ENCODE measurements at regions not wholly inside any gene's neighbourhood (a gene's known extent, or its start where the extent isn't known, plus 50 kb on each side); places are given as distances from the start of the nearest gene placed in this dataset.
"Not testable (repeated sequence)": the region's sequence is repeated elsewhere in the genome, so short reads cannot be mapped to it uniquely, and the experiment has no call there.

DNA sequence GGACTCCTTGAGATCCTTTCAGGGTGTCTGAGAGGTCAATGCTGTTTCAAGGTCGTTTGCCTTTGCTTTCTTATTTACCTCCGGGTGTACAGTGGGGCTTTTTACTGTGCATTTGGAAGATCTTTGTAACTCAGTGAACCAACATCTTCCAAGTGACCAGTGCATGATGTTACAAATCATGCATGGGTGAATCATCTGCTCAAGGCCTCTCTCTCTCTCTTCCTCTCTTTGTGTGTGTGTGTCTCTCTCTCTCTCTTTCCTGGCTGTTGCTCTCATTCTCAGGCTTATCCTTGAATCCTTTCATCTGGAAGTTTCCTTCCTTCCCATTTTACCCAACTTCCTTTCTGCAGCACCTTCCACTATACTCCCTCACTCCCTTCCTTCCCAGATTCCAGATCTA lies 96.1 kb downstream of the TRIM43 start:
- H3K4me2 ChIP-seq (ENCODE audit: low read length); H3K27me3 ChIP-seq (ENCODE audit: control insufficient read depth, insufficient read depth, low read length); H3K9me3 ChIP-seq (replicated peaks; ENCODE audit: low read length); H3K9ac ChIP-seq (ENCODE audit: low read depth, low read length); H3K4me3 ChIP-seq (ENCODE audit: low read length); H3K36me3 ChIP-seq (ENCODE audit: insufficient read depth, low read length): not testable (repeated sequence)
- peaks cover 33% of the 10 kb centered on the region for H3K4me1 ChIP-seq (ENCODE audit: control insufficient read depth, insufficient read depth, low read length)

DNA sequence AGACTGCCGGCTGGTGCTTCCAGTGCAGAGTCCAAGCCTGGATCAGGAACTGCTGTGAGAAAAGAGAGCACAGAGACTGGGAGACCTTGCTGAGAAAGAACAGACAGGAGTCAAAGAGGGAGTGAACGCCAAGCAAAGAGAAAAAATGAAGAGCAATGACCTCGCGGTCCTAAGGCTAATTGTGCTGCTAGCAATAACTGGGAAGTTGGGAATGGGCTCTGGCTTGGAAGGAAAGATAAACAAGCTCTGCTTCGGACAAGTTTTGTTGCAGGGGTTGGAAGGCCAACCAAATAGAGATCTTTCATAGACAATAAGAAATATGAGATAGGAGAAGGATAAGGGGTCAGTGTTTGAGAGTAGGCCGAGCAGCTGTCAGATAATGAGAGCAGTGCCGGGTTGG lies 99.4 kb downstream of the TRIM43 start:
- not testable (repeated sequence) for H3K9me3 ChIP-seq (replicated peaks; ENCODE audit: low read length); H3K4me3 ChIP-seq (ENCODE audit: low read length); H3K9ac ChIP-seq (ENCODE audit: low read depth, low read length); H3K4me2 ChIP-seq (ENCODE audit: low read length); H3K36me3 ChIP-seq (ENCODE audit: insufficient read depth, low read length)
- Histone ChIP-seq H3K27me3 (ENCODE audit: control insufficient read depth, insufficient read depth, low read length) (peaks cover 18% of the 10 kb centered on the region), H3K4me1 (ENCODE audit: control insufficient read depth, insufficient read depth, low read length) (peaks cover 18% of the 10 kb centered on the region)

DNA sequence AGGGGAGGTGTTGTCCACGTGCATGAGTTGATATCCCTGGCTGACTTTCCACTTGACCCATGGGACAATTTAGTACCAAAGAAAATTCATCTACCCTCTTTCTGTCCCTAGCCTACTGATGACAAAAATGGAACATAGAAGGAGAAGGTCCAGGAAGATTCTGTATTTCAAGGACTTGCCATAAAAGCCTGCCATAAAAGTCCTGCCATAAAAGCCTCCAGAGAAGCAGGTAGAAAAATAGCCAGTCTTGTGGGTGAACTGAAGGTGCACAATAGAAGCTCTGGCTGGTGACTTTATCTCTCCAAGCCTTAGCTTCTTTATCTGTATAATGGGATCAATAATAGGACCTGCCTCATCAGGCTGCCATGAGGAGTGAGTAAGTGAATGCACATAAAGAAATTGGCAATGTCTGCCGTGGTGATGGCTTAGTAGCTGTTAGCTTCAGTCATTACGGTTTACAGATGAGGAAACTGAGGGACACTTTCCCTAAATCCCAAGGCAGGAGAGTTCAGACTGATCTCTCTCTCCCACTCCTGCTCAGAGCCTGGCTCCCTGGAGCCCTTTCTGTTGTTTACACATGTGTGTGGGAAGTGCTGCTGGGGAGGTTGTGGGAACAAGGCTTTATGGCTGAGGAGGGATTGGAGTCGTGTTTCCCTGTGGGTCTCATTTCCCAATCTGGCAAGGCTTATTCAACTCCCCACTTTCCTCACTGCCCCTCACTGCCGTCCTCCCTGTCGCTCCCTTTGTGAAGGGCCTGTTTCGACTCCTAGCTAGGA lies 101.5 kb downstream of the TRIM43 start:
- not testable (repeated sequence) for H3K4me2 ChIP-seq (ENCODE audit: low read length)

DNA sequence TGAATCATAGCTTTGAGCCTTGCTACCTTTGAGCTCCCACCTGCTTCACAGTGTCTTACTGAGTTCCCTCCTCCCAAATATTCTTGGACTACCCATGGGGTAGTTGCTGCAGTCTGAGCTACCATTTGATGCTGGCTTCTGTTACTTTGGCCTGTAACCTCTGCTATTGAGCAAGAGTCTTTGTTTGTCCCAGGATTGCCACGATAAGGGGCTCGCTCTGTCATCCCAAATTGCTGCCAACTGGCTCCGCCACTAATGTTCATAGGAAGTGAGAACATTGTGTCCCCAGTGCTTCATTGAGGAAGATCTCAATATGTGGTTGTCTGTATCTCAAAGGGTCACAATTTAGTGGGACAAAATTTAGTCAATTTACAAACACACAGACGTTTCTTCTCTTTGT lies 103.8 kb downstream of the TRIM43 start:
- H3K9me3 ChIP-seq (replicated peaks; ENCODE audit: low read length), result no peaks in the 10 kb centered on the region
- H3K4me1 ChIP-seq (ENCODE audit: control insufficient read depth, insufficient read depth, low read length), result no peaks in the 10 kb centered on the region
- H3K4me3 ChIP-seq (ENCODE audit: low read length), result no peak overlapping the region
- no peak overlapping the region for H3K9ac ChIP-seq (ENCODE audit: low read depth, low read length)
- H3K27me3 ChIP-seq (ENCODE audit: control insufficient read depth, insufficient read depth, low read length), result peaks cover 44% of the 10 kb centered on the region
- no peak overlapping the region for H3K4me2 ChIP-seq (ENCODE audit: low read length)
- no peaks in the 10 kb centered on the region for H3K36me3 ChIP-seq (ENCODE audit: insufficient read depth, low read length)

More for the DNA sequence above, 101.5 kb downstream of the TRIM43 start:
- not testable (repeated sequence) for H3K9me3 ChIP-seq (replicated peaks; ENCODE audit: low read length); H3K9ac ChIP-seq (ENCODE audit: low read depth, low read length); H3K4me1 ChIP-seq (ENCODE audit: control insufficient read depth, insufficient read depth, low read length); H3K36me3 ChIP-seq (ENCODE audit: insufficient read depth, low read length); H3K4me3 ChIP-seq (ENCODE audit: low read length)
- peaks cover 32% of the 10 kb centered on the region for H3K27me3 ChIP-seq (ENCODE audit: control insufficient read depth, insufficient read depth, low read length)

DNA sequence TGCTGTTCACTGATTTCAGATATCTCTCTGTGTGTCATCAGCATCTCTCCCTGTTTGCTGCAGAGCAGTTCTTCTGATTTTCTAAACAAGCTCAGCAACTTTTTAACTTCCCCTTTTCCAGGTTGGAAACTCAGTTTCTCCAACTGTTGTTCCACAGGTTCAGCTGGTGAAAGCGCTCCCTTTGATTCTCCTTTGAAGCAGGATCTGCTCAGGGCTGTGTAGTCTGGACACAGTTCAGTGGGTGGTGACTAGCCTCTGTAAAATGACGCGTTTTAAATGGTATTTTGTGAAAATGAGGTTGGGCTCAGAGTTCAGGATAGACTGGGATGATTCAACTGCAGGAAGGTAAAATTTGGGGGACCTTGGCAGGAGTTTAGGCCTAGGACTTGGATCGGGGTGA lies 106.3 kb downstream of the TRIM43 start:
- H3K9ac ChIP-seq (ENCODE audit: low read depth, low read length), result no peak overlapping the region
- peaks cover 56% of the 10 kb centered on the region for H3K27me3 ChIP-seq (ENCODE audit: control insufficient read depth, insufficient read depth, low read length)
- no peaks in the 10 kb centered on the region for H3K4me1 ChIP-seq (ENCODE audit: control insufficient read depth, insufficient read depth, low read length)
- no peaks in the 10 kb centered on the region for H3K36me3 ChIP-seq (ENCODE audit: insufficient read depth, low read length)
- no peaks in the 10 kb centered on the region for H3K9me3 ChIP-seq (replicated peaks; ENCODE audit: low read length)
- no peak overlapping the region for H3K4me2 ChIP-seq (ENCODE audit: low read length)
- no peak overlapping the region for H3K4me3 ChIP-seq (ENCODE audit: low read length)

DNA sequence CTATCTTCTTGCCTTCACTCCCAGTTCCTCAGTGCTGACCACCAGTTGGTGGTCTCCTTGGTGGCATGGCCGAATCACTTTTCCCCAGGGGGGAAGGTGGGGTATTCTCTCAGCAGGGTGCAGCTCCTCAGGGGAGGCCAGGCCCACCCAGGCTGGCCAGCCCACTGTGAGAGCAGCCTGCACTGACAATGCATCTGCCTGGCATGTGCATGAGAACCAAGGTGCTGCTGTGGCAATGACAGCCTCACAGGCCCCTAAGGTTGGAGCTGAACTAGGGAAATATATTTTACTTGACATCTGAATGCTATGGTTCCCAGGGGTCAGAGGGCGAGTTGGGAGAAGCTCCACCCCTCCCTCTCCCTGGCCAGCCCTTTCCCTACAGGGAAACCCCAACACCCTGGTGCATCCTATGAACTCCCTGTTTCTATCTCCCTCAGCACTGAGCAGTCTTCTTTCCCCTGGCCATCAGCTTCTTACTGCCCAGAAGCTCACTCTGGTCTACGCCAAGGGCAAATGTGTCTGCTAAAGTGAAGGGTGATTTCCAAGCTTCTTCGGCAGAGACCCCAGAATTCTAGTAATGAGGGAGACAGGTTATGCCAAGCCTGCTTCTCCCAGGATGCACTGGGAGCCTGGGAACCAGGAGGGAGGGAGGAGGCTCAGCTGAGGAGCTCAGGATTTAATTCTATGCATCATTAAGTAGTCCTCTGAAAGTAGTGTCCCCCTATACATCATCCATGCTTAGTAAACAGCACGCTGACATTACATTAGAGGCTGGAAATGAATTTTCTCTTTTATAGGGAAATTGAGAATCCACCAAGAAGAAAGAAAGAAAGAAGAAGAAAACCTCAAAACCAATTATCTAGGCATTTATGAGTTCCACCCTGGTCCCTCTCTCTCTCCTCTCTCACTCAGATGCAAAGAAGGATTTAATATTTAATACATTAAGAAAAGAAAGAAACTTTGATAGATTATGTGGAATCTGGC lies 107.7 kb downstream of the TRIM43 start:
- not testable (repeated sequence) for H3K4me2 ChIP-seq (ENCODE audit: low read length); H3K9ac ChIP-seq (ENCODE audit: low read depth, low read length); H3K4me3 ChIP-seq (ENCODE audit: low read length); H3K36me3 ChIP-seq (ENCODE audit: insufficient read depth, low read length); H3K9me3 ChIP-seq (replicated peaks; ENCODE audit: low read length); H3K4me1 ChIP-seq (ENCODE audit: control insufficient read depth, insufficient read depth, low read length)
- H3K27me3 ChIP-seq (ENCODE audit: control insufficient read depth, insufficient read depth, low read length), result peaks cover 61% of the 10 kb centered on the region

DNA sequence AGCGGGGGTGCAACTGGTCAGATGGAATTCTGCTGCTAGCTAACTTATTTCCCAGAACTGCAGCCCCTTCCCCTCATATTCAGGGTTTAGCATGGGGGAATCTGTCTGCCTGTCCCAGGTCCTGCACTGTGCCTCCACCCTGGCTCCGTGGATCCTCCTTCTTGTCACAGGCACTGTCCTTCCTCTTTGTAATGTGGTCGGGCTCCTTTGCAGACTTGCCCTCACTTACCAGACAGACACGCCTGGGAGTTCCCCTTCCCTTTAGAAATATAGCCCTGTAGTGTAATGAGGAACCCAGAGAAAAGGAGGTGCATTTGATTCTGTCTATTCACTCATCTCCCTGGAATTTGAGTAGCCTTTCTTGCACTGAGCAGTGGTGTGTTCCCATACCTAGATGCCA lies 108.7 kb downstream of the TRIM43 start:
- Histone ChIP-seq H3K4me1 (ENCODE audit: control insufficient read depth, insufficient read depth, low read length) (no peaks in the 10 kb centered on the region), H3K9me3 (replicated peaks; ENCODE audit: low read length) (no peaks in the 10 kb centered on the region), H3K27me3 (ENCODE audit: control insufficient read depth, insufficient read depth, low read length) (peaks cover 52% of the 10 kb centered on the region), H3K36me3 (ENCODE audit: insufficient read depth, low read length) (no peaks in the 10 kb centered on the region), H3K4me3 (ENCODE audit: low read length) (no peak overlapping the region), H3K4me2 (ENCODE audit: low read length) (no peak overlapping the region), H3K9ac (ENCODE audit: low read depth, low read length) (no peak overlapping the region)

DNA sequence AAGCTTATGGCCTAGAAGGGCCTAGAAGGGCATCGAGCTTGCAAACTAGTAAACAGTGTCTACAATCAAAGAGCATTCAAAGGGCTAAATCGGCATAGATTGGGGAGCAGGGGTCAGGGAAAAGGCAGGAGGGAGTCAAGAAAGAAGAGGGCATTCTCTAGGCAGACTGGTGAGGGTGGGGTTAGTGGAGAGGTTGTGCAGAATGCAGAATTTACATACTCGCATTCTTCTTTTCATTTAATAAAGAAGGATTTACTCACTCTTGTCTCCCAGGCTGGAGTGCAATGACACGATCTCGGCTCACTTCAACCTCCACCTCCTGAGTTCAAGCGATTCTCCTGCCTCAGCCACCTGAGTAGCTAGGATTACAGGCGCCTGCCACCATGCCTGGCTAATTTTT lies 110.7 kb downstream of the TRIM43 start:
- Histone ChIP-seq H3K27me3 (ENCODE audit: control insufficient read depth, insufficient read depth, low read length) (peaks cover 40% of the 10 kb centered on the region), H3K4me1 (ENCODE audit: control insufficient read depth, insufficient read depth, low read length) (no peaks in the 10 kb centered on the region), H3K4me3 (ENCODE audit: low read length) (no peak overlapping the region), H3K9me3 (replicated peaks; ENCODE audit: low read length) (no peaks in the 10 kb centered on the region), H3K4me2 (ENCODE audit: low read length) (no peak overlapping the region), H3K9ac (ENCODE audit: low read depth, low read length) (no peak overlapping the region), H3K36me3 (ENCODE audit: insufficient read depth, low read length) (no peaks in the 10 kb centered on the region)

DNA sequence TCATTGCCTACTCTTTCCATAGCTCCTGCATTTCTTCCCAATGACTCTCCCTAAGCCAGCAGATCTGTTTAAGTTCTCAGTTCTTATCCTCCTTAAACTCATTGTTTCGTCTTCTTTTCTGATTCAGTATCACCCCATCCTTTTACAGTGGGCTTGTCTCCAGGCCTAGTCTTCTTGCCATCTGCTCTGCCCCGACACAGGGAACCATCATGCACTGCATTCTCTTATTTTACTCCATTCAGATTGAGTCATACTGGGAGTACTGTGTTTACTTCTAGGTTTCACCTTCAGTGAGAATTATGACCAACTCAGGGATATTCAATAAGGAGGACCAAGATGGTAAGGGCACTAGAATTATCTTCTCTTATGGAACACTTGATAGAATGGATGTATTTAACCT lies 115.4 kb downstream of the TRIM43 start:
- H3K36me3 ChIP-seq (ENCODE audit: insufficient read depth, low read length); H3K9me3 ChIP-seq (replicated peaks; ENCODE audit: low read length); H3K9ac ChIP-seq (ENCODE audit: low read depth, low read length); H3K4me1 ChIP-seq (ENCODE audit: control insufficient read depth, insufficient read depth, low read length); H3K4me2 ChIP-seq (ENCODE audit: low read length); H3K4me3 ChIP-seq (ENCODE audit: low read length): not testable (repeated sequence)
- H3K27me3 ChIP-seq (ENCODE audit: control insufficient read depth, insufficient read depth, low read length), result peaks cover 27% of the 10 kb centered on the region

DNA sequence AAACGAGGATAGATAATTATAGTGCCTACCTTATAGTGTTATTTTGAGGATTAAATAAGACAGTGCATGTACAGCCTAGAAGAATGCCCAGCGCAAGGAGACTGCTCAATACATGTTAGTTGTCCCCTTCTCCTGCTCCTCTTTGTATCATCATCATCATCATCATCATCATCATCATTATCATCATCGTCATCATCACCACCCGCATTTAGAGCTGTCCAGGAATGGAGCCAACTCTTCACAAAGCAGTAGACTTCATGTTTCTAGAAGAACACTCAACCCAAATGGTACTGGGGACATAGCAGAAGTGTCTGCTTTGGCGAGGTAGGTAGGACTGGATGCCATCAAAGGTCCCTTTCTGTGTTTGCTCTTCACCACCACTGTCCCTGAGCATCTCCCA lies 116.0 kb downstream of the TRIM43 start:
- H3K36me3 ChIP-seq (ENCODE audit: insufficient read depth, low read length), result no peaks in the 10 kb centered on the region
- H3K9me3 ChIP-seq (replicated peaks; ENCODE audit: low read length), result no peaks in the 10 kb centered on the region
- no peaks in the 10 kb centered on the region for H3K4me1 ChIP-seq (ENCODE audit: control insufficient read depth, insufficient read depth, low read length)
- no peak overlapping the region for H3K4me2 ChIP-seq (ENCODE audit: low read length)
- H3K27me3 ChIP-seq (ENCODE audit: control insufficient read depth, insufficient read depth, low read length), result peaks cover 30% of the 10 kb centered on the region
- no peak overlapping the region for H3K9ac ChIP-seq (ENCODE audit: low read depth, low read length)
- no peak overlapping the region for H3K4me3 ChIP-seq (ENCODE audit: low read length)

DNA sequence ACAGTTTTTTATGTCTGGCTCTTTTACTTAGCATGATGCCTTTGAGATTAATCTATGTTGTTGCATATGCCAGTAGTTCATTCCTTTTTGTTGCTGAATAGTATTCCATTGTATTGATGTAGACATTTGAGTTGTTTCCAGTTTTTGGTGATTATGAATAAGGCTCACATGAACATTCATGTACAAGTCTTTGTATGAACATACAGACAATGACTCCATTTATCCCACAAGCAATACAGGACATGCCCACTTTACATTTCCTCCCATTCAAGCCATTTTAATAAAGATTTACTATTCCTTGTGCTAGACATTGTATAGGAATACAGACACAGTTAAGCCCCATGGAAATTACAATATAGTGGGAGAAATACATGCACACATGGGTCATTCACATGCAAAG lies 118.0 kb downstream of the TRIM43 start:
- H3K4me3 ChIP-seq (ENCODE audit: low read length), result no peak overlapping the region
- no peaks in the 10 kb centered on the region for H3K36me3 ChIP-seq (ENCODE audit: insufficient read depth, low read length)
- H3K9me3 ChIP-seq (replicated peaks; ENCODE audit: low read length), result no peaks in the 10 kb centered on the region
- no peaks in the 10 kb centered on the region for H3K4me1 ChIP-seq (ENCODE audit: control insufficient read depth, insufficient read depth, low read length)
- no peak overlapping the region for H3K9ac ChIP-seq (ENCODE audit: low read depth, low read length)
- peaks cover 24% of the 10 kb centered on the region for H3K27me3 ChIP-seq (ENCODE audit: control insufficient read depth, insufficient read depth, low read length)
- H3K4me2 ChIP-seq (ENCODE audit: low read length), result no peak overlapping the region
